Tibial nerve (tissue), 3 donors: ENCODE measurements at regions not wholly inside any gene's neighbourhood (a gene's known extent, or its start where the extent isn't known, plus 50 kb on each side); places are given as distances from the start of the nearest gene placed in this dataset.

Source experiments
- CTCF ChIP-seq, 5 experiments: fragments of 200-600 bp in 3 of 5; fragments of 450-650 bp in 2 of 5; sonication (generic) in 3 of 5; IDR thresholded peaks; one replicate each; pipeline ENCODE4 v1.5.1; 2016 to 2019; ENCODE audit warnings: antibody characterized with exemption in 5 of 5, mild to moderate bottlenecking in 3 of 5, moderate library complexity in 2 of 5
- POLR2A ChIP-seq, 2 donors: fragments of 450-650 bp; IDR thresholded peaks; one replicate each; pipeline ENCODE4 v1.6.1; 2017; ENCODE audit warnings: antibody characterized with exemption in 2 of 2, mild to moderate bottlenecking in 2 of 2, moderate library complexity in 2 of 2

GRCh38 chr12:114902665-114903064 is 218.7 kb upstream of the TBX3 start:
- no peak for TF ChIP-seq CTCF (IDR thresholded peaks at IDR 0.05)
- TF ChIP-seq POLR2A (IDR thresholded peaks at IDR 0.05): no peak
